NCI-H510A treated with DMSO at 0.1 percent for 48 hours (cell line): ENCODE measurements at regions not wholly inside any gene's neighbourhood (a gene's known extent, or its start where the extent isn't known, plus 50 kb on each side); places are given as distances from the start of the nearest gene placed in this dataset.
A peak's percentile ranks its signal among the peaks of the same experiment; 100 is the strongest.
"Not testable (repeated sequence)": the region's sequence is repeated elsewhere in the genome, so short reads cannot be mapped to it uniquely, and the experiment has no call there.

Source experiments
- DNase-seq: peaks from one replicate; lab custom pipeline; 2025; lab: John Stamatoyannopoulos, UW

GRCh38 chr17:70286391-70286790 lies 117.1 kb downstream of the KCNJ2 start:
- DNase-seq: no peak

GRCh38 chr17:70288540-70289290 lies 119.4 kb downstream of the KCNJ2 start:
- no peak for DNase-seq

DNA sequence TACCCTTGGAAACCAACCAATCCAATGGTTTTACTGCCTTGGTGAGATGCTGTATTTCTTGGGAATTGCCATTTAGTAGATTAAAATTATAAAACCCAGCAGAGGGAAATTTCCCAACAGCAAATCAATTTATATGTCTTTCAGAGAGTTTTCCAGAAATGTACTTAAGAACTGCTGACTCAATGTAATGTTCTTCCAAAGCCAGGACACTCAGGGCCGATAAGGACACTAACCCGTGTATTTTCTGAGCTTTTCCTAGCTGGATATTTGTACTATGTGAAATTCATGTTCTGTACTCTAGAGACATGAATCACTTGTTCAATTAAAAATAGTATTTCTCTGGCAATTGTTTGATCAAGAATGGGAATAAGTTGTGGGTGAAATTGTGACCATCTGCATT lies 121.4 kb downstream of the KCNJ2 start:
- no peak for DNase-seq

- DNase-seq: no peak
Observed at GRCh38 chr17:70292366-70292765, 123.0 kb downstream of the KCNJ2 start.

DNA sequence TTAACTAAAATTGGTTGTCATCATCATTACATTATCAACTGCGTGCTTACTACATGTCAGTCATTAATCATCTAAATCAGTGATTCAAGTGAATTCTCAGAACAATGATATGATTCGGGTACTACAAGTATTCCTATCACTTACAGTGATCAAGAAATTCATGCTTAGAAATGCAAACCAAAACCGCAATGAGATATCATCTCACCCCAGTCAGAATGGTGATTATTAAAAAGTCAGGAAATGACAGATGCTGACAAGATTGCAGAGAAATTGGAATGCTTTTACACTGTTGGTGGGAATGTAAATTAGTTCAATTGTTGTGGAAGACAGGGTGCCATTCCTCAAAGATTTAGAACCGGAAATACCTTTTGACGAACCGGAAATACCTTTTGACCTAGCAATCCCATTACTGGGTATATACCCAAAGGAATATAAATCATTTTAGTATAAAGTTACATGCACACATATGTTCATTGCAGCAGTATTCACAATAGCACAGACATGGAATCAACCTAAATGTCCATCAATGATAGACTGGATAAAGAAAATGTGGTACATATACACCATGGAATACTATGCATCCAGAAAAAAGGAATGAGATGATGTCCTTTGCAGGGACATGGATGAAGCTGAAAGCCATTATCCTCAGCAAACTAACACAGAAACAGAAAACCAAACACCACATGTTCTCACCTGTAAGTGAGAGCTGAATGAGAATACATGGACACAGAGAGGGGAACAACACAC lies 124.4 kb downstream of the KCNJ2 start:
- DNase-seq: not testable (repeated sequence)

- DNase-seq: peak; percentile 53
Observed at GRCh38 chr17:70295329-70295728, 126.0 kb downstream of the KCNJ2 start.

DNA sequence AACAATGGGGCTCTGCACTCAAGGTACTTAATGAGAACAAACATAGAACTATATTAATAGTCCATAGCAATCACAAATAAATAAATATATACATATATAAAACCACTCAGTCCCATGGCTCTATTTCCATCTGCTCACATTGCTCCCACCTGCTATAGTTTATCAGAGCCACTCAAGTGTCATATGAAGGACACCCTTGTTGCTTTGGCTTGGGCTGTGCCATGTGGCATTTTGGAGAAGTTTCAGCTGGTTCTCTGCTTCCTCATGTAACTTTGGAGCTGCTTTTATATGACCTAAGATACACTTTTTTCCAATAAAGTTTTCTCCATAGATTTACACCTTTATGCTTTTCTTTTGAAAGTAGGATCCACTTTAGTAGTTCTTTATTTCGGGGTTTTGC lies 126.4 kb downstream of the KCNJ2 start:
- peak; percentile 80 for DNase-seq

DNA sequence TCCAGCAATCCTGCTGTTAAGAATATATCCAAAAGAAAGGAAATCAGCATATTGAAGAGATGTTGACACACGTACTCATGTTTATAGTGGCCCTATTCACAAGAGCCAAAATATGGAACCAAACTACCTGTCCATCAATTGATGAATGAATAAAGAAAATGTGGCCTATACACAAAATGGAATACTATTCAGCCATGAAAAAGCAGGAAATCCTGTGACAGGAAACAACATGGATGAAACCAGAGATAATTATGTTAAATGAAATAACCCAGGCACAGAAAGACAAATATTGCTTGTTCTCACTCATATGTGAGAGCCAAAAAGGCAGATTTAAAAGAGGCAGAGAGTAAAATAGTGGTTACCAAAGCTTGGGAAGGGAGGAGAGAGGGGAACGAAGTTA lies 127.1 kb downstream of the KCNJ2 start:
- no peak for DNase-seq

DNA sequence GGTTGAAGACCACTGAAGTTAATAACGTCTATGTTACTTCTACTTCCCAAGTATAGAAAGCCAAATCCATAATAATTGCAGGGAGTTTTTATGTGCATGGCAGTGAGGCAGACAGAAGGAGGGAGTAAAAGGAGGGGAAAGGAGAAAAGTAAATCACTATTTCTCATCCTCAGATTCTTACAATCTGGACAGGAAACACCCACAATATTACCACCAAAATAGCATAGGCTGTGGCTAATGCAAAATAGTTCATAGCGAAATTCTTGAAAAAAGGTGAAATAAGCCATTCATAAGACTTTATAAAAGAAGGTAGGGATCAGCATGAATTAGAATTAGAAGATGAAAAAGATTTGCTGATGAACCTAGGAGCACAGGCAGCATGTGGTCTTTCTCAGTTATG lies 128.1 kb downstream of the KCNJ2 start:
- DNase-seq: no peak

GRCh38 chr17:70298929-70299531 lies 129.7 kb downstream of the KCNJ2 start:
- DNase-seq: no peak

GRCh38 chr17:70307430-70308225 lies 138.3 kb downstream of the KCNJ2 start:
- DNase-seq: no peak

DNA sequence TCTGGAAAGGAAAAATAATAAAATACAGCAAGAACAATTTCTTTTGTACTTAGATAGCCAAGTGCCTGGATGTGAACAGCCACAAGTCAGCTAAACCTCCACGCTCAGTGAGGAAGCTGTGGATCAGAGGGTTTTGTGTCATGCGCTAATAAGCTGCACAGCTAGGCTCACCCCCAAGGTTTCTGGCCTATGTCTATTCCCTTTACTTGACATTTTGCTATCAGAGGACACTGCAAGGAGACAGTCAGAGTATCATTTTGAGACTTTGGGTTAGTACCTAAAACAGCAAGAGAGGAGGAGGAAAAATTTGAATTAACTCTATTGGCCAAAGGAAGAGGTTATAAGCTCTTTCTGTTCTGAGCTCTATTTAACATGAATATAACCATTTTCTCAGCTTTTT lies 139.3 kb downstream of the KCNJ2 start:
- DNase-seq: no peak

- DNase-seq: no peak
Observed at GRCh38 chr17:70310221-70310672, 140.9 kb downstream of the KCNJ2 start.

DNA sequence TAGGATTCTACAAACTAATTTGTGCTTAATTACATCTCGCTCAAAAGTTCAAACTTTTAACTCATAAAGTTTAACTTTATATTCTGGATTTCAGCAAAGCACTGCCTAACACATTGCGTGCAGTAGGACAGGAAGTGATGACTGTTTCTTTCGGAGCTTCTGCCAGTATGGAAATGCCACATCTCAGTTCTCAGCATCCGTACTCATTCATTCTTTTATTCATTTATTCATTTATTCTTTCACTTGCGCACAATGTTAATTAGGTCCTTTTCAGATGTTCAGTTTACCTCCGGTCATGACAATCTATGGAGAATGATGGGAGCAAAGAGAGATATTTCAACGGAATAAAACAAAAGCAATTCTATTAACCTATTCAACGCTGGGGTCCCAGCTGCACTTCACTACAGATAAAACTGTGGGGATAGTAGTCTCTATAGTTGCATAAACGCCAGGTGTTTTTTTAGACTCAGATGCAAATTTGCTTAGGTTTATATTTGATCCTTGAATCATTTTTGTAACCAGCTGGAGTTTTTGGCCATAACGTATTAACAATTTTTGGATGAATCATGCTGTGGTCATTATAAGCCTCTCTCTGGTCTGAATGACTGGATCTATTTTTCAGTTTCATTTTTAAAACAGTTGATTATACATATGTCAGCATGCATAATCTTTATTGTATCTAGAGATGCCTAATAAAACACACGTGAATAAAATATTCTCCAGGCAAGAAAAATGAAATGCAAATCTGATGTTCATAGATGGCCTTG lies 143.9 kb downstream of the KCNJ2 start:
- DNase-seq: no peak

DNA sequence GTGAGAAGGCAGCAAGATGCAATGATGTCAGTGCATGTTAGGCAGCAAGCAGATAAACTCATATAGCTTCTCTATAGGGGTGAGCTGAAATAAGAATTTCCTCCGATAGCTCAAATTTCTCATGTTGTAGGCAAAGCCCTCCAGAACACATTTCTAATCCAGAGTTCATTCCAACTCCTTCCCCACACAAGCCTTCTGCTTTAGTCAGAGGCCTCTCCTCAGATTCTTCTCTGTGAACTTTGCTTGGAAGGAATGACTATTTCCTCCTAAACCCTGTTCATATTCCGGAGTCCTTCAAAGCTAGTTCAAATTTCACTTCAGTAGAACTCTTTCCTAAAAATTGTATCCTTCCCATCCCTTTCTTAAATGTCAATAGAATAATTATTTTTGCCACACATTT lies 144.8 kb downstream of the KCNJ2 start:
- DNase-seq: no peak

DNA sequence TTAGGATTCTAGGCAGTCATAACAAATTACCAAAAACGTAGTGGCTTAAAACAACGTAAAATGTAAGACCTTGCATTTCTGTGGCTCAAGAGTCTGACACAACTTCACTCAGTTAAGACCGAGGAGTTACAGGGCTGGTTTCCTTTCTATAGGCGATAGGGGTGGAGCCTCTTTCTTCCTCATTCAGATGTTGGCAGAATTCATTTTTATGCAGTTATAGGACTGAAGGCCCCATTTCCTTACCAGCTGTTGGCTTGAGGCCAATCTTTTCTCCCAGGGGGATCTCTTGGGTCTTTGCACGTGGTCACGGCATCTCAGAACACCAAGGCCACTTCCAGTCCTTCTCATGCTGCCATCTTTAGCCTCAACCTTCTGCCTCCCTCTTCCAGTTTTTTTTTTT lies 145.2 kb downstream of the KCNJ2 start:
- no peak for DNase-seq

GRCh38 chr17:70317421-70317820 lies 148.1 kb downstream of the KCNJ2 start:
- no peak for DNase-seq

GRCh38 chr17:70318051-70318450 lies 148.7 kb downstream of the KCNJ2 start:
- DNase-seq: no peak

GRCh38 chr17:70319516-70319915 lies 150.2 kb downstream of the KCNJ2 start:
- DNase-seq: no peak

DNA sequence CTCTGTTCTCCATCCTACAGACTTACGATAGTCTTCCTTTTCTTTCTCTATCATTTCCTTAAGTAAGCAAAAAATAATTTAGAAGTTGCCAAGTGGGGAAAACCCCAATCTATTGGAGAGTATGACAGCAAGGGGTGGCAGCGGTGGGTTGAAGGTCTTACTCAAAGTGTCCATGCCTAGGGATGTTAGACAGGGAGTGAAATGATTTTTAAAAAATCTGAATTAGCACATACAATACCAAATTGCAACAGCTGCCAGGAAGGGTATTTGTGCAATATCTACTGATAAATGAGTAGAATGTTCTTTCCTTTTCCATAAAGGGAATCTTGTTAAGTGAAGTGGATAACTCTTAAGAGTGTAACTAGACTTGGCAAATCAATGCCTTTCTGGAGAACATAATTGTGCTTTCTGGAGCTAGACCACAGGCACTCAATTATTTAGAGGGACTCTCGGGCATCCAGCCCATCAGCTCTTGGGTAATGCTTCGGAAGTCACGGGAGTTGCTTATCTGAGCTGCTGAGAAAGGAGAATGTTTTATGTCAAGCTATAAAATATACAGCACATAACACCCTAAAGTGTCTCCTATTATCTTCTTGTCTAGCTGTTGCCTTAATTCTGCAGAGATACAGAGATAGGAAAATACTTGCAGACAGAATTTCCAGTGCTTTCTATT lies 151.5 kb downstream of the KCNJ2 start:
- DNase-seq: no peak

GRCh38 chr17:70321352-70321751 lies 152.0 kb downstream of the KCNJ2 start:
- DNase-seq: no peak
